ACHN (cell line): ENCODE measurements at regions not wholly inside any gene's neighbourhood (a gene's known extent, or its start where the extent isn't known, plus 50 kb on each side); places are given as distances from the start of the nearest gene placed in this dataset.
"Not testable (repeated sequence)": the region's sequence is repeated elsewhere in the genome, so short reads cannot be mapped to it uniquely, and the experiment has no call there.

ENCODE experiments used
- DNase-seq: peaks from one replicate; pipeline ENCODE4 v3.0.0-alpha.2; 2015
- in situ Hi-C: cut with HindIII; loops from 2 replicates; pipeline ENCODE4 v1.10.0; 2017; ENCODE audit warnings: low sequenced_read_pairs, low pct_ligation_motif_present, low pct_unique_long_range_greater_than_20kb

GRCh38 chr7:10756981-10757380 is 216.7 kb upstream of the PHF14 start:
- no peak for DNase-seq
- in situ Hi-C loops, result no loop called here

- in situ Hi-C loops, result no loop called here
Measured at GRCh38 chr7:10759120-10759519, 214.6 kb upstream of the PHF14 start.

DNA sequence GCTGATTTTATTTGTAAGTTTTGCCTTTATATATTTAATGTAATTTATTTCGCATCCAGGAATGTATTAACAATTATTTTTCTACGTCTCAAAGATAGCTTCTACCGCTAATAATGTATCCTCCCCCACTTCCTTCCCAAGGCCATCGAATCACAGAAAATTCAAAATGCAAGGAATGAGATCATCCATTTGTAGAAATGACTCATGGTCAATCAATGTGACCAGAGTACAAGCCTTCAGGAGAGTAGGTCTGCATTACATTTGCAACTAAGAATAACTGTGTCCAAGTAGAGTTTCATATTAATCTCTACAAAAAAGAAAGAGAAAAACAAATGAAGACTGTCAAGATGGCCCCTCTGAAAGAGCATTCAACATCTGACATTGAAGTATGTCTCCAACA is 205.9 kb upstream of the PHF14 start:
- in situ Hi-C loops, result no loop called here
- peak; percentile 26 for DNase-seq

More at GRCh38 chr7:10759120-10759519, 214.6 kb upstream of the PHF14 start:
- DNase-seq, result no peak

DNA sequence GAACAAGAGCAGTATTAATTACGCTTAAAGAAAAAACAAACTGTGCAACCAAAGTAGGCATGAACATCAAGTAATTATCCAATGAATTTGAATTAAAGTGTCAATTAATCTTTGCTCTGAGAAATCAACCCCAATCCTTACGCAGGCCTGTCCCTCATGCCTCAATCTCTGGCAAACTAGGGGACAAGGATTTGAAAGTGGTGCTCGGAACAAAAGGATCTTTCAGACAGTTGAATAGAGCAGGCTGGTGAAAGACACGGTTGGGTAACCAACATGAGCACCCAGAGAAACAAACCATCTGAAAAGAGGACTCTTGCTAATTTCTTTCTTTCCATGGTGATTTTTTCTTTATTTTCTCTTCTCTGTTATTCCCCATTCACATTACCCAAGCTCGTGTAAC is 203.5 kb upstream of the PHF14 start:
- DNase-seq, result no peak
- in situ Hi-C loops, result no loop called here

DNA sequence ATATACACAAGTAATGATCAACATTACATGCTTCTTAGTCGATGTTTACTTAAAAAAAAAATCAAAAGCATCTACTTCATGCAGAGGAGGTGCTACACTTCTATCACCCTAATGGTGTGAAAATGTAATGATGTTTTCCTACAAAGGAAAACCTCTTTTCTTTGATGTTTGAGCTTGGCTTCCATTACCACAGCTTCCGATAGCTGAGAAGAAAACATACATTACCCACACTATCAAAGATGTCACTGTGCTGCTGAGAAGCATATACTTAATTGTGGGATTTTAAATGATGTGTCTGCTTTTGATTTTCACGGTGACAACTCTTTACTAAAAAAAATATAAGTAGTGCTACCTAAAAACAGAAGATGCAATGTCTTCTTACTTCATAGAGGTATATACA is 200.2 kb upstream of the PHF14 start:
- no peak for DNase-seq

DNA sequence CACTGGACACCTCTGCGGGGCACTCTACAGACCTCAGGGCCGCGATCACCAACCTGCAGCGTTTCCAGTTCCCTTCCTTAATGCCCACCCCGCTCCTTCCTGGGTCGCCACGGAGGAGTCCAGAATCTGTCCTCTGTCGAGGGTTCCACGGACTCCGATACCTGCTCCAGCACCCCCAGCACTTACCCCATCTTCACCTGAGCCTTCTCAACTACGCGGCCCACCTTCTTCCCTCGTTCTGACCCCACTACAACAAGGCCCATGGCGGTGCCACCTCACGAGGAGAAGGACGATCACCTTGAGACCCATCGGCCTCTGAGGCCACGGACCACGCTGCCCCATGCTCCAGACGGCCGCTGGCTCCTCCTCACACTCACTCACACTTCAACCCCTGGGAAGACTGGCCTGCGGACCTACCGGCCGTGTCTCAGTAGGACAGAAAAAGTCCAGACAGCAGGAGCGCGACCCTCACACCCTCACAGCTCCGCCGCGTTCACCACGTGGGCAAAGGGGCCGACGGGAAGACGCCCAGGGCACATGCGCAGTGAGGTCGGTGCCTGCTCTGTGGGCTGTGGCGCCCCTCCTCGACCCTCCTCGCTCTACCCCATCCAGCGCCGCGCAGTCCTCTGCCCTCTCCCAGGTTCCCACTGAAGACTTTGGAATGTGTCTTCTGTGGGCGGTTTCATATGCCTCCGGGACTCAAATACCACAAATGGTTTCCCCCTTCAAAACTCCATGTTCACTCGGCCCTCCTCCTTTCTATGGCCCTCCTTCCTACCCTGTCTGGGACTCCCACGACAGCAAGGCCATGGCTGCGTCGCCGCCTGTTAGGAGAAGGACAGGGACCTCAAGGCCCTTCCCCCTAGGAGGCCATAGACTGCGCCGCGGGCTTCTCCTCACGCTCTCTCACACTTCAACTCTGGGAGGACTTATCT is 193.9 kb upstream of the PHF14 start:
- in situ Hi-C loops, result no loop called here
- no peak for DNase-seq

More for the DNA sequence above, 200.2 kb upstream of the PHF14 start:
- in situ Hi-C loops, result no loop called here

GRCh38 chr7:10780400-10780747 is 193.3 kb upstream of the PHF14 start:
- in situ Hi-C loops, result no loop called here
- no peak for DNase-seq

DNA sequence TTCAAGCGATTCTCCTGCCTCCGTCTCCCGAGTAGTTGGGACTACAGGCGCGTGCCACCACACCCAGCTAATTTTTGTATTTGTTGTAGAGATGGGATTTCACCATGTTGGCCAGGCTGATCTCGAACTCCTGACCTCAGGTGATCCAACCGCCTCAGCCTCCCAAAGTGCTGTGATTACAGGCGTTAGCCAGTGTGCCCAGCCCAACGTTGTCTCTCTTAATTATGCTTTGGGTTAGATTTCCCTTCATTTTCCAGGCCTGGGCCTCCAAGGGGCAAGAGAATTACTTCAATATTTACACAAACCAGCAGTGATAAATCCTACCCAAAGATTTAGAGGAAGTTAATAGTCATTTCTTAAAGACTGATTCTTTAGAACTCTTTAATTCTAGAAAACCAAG is 186.7 kb upstream of the PHF14 start:
- in situ Hi-C loops, DNase-seq: not testable (repeated sequence)

- no peak for DNase-seq
- in situ Hi-C loops, result no loop called here
Measured at GRCh38 chr7:10789170-10789569, 184.5 kb upstream of the PHF14 start.

DNA sequence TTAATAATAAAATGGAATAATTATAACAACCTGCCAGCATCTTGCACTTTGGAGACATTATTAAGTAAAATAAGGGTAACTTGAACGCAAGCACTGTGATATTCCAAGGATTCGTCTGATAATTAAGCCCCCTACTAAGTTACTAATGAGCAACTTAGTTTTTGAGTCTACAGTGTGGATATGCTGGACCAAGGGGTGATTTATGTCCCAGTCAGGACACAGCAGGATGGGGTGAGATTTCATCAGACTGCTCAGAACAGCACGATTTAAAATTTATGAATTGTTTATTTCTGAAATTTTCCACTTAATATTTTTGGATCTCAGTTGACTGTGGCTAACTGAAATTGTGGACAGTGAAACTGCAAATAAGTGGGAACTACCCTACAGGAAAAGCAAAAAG is 182.8 kb upstream of the PHF14 start:
- DNase-seq, result no peak
- in situ Hi-C loops, result no loop called here

- DNase-seq, result no peak
- in situ Hi-C loops, result no loop called here
Measured at GRCh38 chr7:10793995-10794775, 179.5 kb upstream of the PHF14 start.

GRCh38 chr7:10797157-10797556 is 176.5 kb upstream of the PHF14 start:
- in situ Hi-C loops, result no loop called here
- no peak for DNase-seq

DNA sequence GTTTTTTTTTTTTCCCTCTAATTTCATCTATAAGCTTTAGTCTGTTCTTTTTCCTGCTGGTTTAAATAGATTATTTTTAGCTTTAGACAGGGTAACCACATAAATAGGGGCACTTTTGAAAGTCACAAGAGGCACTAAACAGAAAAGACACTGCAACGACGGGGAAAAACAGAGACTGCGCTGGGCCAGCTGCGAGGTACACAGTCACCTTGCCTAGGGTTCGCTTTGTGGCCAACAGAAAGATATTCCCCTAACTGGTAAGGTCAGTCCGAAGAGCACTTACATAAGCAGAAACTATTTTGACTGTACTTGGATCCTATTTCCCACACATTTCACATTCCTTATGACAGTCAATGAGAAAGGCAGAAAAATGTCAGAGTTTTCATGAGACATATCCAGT is 175.6 kb upstream of the PHF14 start:
- in situ Hi-C loops, result no loop called here
- no peak for DNase-seq

DNA sequence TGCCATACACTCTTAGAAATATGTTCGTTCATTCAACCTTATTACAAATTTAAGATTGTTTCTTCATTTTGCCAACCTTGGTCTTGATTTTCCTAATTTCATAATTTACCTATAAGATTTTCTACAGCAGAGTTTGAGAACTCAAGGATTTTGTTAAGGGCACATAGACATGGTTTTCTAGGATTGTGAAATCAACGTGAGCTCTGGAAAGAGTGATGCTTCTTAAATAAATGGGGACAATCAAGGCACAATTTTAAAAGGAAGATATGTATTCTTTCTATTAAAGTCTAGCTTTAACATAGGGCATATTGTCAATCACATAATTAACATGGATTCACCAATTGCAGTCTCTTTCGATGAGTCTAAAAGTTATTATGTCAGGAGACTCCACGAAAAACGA is 174.2 kb upstream of the PHF14 start:
- DNase-seq, result no peak
- in situ Hi-C loops, result no loop called here

- DNase-seq, result no peak
- in situ Hi-C loops, result no loop called here
Measured at GRCh38 chr7:10802011-10802410, 171.7 kb upstream of the PHF14 start.

DNA sequence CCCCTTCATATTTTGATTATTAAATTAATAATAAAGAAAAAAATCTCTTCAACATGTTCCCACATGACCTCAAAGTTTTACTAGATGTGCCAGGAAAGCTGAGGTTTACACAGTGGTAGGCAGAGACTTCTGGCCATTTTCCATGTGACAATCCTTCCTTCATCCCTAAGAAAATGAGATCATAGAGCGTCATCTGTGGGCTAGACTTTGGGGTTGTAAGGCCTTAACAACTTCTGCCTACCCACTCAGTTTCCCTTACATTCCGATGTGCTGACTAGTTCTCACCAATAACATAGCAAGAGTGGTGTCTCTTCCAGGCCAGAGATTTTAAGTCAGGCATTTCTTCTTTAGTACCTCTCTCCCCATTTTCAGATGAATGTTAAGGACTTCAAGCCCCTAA is 171.1 kb upstream of the PHF14 start:
- DNase-seq, result peak; percentile 58
- in situ Hi-C loops, result no loop called here

GRCh38 chr7:10803720-10804119 is 170.0 kb upstream of the PHF14 start:
- in situ Hi-C loops, result no loop called here
- DNase-seq, result no peak

DNA sequence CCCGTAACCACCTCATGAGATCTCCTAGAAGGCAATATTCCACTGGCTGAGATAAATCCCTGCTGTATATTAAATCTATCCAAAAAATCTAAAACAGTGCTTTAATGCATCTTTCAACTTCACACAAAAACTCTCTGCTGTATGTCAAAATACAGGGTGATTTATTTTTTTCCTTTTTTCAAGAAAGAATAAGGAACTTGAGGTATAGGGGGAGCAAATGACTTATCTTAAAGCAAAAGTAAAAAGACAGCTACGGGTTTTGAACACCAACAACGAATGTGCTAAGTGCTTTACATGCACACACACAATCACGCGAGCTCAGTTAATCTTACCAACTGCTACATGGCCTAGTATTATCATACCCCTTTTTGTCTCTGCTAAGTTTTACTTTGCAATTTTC is 168.9 kb upstream of the PHF14 start:
- in situ Hi-C loops, result no loop called here
- DNase-seq, result no peak

DNA sequence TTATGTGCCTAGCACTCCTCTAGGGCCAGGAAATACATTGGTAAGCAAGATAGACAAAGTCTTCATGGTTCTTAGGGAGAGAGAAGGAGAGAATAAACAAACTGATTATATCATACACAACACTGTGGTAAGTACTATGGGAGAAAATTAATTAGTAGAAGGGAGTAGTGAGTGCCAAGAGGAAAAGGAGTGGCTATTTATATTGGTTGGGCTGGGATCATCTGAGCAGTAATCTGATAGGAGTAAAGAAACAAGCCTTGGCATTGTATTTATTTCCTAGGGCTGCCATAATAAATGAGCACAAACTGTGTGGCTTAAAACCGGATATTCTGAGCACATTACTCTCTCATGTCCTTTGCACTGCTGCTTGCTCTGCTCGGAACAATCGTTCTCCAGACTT is 158.1 kb upstream of the PHF14 start:
- DNase-seq, result no peak
- in situ Hi-C loops, result no loop called here

DNA sequence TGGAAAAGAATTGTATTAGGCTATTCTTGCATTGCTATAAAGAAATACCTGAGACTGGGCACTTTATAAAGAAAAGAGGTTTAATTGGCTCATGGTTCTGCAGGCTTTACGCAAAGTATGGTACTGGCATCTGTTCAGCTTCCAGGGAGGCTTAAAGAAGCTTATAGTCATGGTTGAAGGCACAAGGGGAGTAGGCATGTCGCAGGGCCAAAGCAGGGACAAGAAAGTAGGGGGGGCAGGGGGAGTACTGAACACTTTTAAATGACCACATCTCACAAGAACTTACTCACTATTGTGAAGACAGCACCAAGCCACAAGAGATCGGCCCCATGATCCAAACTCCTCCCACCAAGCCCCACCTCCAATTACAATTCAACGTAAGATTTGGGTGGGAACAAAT is 152.5 kb upstream of the PHF14 start:
- DNase-seq, result no peak
- in situ Hi-C loops, result no loop called here
